ENCODE measurements at regions not wholly inside any gene's neighbourhood (a gene's known extent, or its start where the extent isn't known, plus 50 kb on each side); places are given as distances from the start of the nearest gene placed in this dataset.

- peak; percentile 54 for DNase-seq
Measured at GRCh38 chr6:71444222-71444621, 155.6 kb downstream of the OGFRL1 start.

- DNase-seq, result no peak
Measured at GRCh38 chr6:71446057-71446456, 157.4 kb downstream of the OGFRL1 start.

GRCh38 chr6:71446470-71446869 lies 157.9 kb downstream of the OGFRL1 start:
- no peak for DNase-seq

- DNase-seq, result no peak
Measured at GRCh38 chr6:71452697-71453370, 164.2 kb downstream of the OGFRL1 start.

- DNase-seq, result no peak
Measured at GRCh38 chr6:71453371-71453706, 164.7 kb downstream of the OGFRL1 start.

GRCh38 chr6:71454056-71454455 lies 165.4 kb downstream of the OGFRL1 start:
- no peak for DNase-seq

- no peak for DNase-seq
Measured at GRCh38 chr6:71457929-71458328, 169.3 kb downstream of the OGFRL1 start.

GRCh38 chr6:71459162-71459561 lies 170.6 kb downstream of the OGFRL1 start:
- DNase-seq, result no peak

- no peak for DNase-seq
Measured at GRCh38 chr6:71460933-71461332, 172.3 kb downstream of the OGFRL1 start.

- DNase-seq, result no peak
Measured at GRCh38 chr6:71463061-71463460, 174.4 kb downstream of the OGFRL1 start.

- DNase-seq, result no peak
Measured at GRCh38 chr6:71465096-71465495, 176.5 kb downstream of the OGFRL1 start.

GRCh38 chr6:71466362-71466761 lies 177.8 kb downstream of the OGFRL1 start:
- DNase-seq, result no peak

- no peak for DNase-seq
Measured at GRCh38 chr6:71468038-71468437, 179.4 kb downstream of the OGFRL1 start.

- peak; percentile 69 for DNase-seq
Measured at GRCh38 chr6:71468841-71469700, 180.5 kb downstream of the OGFRL1 start.

GRCh38 chr6:71471718-71472117 lies 183.1 kb downstream of the OGFRL1 start:
- no peak for DNase-seq

GRCh38 chr6:71473926-71474325 lies 185.3 kb downstream of the OGFRL1 start:
- no peak for DNase-seq

- DNase-seq, result no peak
Measured at GRCh38 chr6:71474942-71475341, 186.3 kb downstream of the OGFRL1 start.

GRCh38 chr6:71476371-71476770 lies 187.8 kb downstream of the OGFRL1 start:
- no peak for DNase-seq

- no peak for DNase-seq
Measured at GRCh38 chr6:71476872-71477271, 188.3 kb downstream of the OGFRL1 start.

- peak; percentile 34 for DNase-seq
Measured at GRCh38 chr6:71478834-71479541, 190.4 kb downstream of the OGFRL1 start.

- DNase-seq, result no peak
Measured at GRCh38 chr6:71480577-71480976, 192.0 kb downstream of the OGFRL1 start.

GRCh38 chr6:71481011-71481410 lies 192.4 kb downstream of the OGFRL1 start:
- DNase-seq, result no peak

GRCh38 chr6:71481801-71482200 lies 193.2 kb downstream of the OGFRL1 start:
- no peak for DNase-seq

- no peak for DNase-seq
Measured at GRCh38 chr6:71482742-71483141, 194.1 kb downstream of the OGFRL1 start.
